ENCODE measurements at regions not wholly inside any gene's neighbourhood (a gene's known extent, or its start where the extent isn't known, plus 50 kb on each side); places are given as distances from the start of the nearest gene placed in this dataset.

GRCh38 chr2:103123516-103123915 is 361.7 kb downstream of the TMEM182 start:
- Histone ChIP-seq H3K27me3 (ENCODE audit: control insufficient read depth in 4 of 4, insufficient read depth in 4 of 4, low read length in 3 of 4) (peaks cover 0 to 2% (median 0%) of the 10 kb centered on the region in 4 donors), H3K9ac (ENCODE audit: low read depth in 1 of 2, low read length in 2 of 2) (no peak overlapping the region), H3K4me3 (ENCODE audit: low read depth in 1 of 3, low read length in 3 of 3) (no peak overlapping the region), H3K9me3 (ENCODE audit: control insufficient read depth in 4 of 4, low read length in 3 of 4) (no peaks in the 10 kb centered on the region), H3K36me3 (ENCODE audit: control insufficient read depth in 4 of 4, insufficient read depth in 3 of 4, low read depth in 1 of 4, low read length in 3 of 4) (no peaks in the 10 kb centered on the region), H3K4me1 (ENCODE audit: control insufficient read depth in 4 of 4, insufficient read depth in 4 of 4, low read length in 3 of 4) (no peaks in the 10 kb centered on the region), H3K27ac (ENCODE audit: low read depth in 1 of 2, low read length in 2 of 2) (no peak overlapping the region)
- no peak for DNase-seq (ENCODE audit: low spot score)
- WGBS: 60% methylated on average over 2 of the region's 2 CpGs
- TF ChIP-seq HNF4A (conservative IDR thresholded peaks at IDR 0.05): no peak
- no peak for TF ChIP-seq NR2F2 (IDR thresholded peaks at IDR 0.05)
- TF ChIP-seq SP1 (IDR thresholded peaks at IDR 0.05): no peak

- DNase-seq (ENCODE audit: low spot score): no peak
- no peak for TF ChIP-seq RAD21 (IDR thresholded peaks at IDR 0.05)
- TF ChIP-seq ZBTB33 (IDR thresholded peaks at IDR 0.05): no peak
- TF ChIP-seq YY1 (IDR thresholded peaks at IDR 0.05): no peak
- TF ChIP-seq JUND (IDR thresholded peaks at IDR 0.05): no peak
- TF ChIP-seq FOXA1 (IDR thresholded peaks at IDR 0.05): no peak
- TF ChIP-seq MAX (IDR thresholded peaks at IDR 0.05): no peak
- TF ChIP-seq REST (IDR thresholded peaks at IDR 0.05): no peak
- no peak for TF ChIP-seq SP1 (IDR thresholded peaks at IDR 0.05)
- no peak for TF ChIP-seq RXRA (IDR thresholded peaks at IDR 0.05)
- H3K9ac ChIP-seq (ENCODE audit: low read depth in 1 of 2, low read length in 2 of 2): no peak overlapping the region
- H3K36me3 ChIP-seq (ENCODE audit: control insufficient read depth in 4 of 4, insufficient read depth in 3 of 4, low read depth in 1 of 4, low read length in 3 of 4): no peaks in the 10 kb centered on the region
- no peak overlapping the region for H3K27ac ChIP-seq (ENCODE audit: low read depth in 1 of 2, low read length in 2 of 2)
- H3K4me1 ChIP-seq (ENCODE audit: control insufficient read depth in 4 of 4, insufficient read depth in 4 of 4, low read length in 3 of 4): no peaks in the 10 kb centered on the region
- no peak overlapping the region for H3K4me3 ChIP-seq (ENCODE audit: low read depth in 1 of 3, low read length in 3 of 3)
- peaks cover 0 to 2% (median 0%) of the 10 kb centered on the region in 4 donors for H3K27me3 ChIP-seq (ENCODE audit: control insufficient read depth in 4 of 4, insufficient read depth in 4 of 4, low read length in 3 of 4)
- peaks cover 0 to 11% (median 4%) of the 10 kb centered on the region in 4 donors for H3K9me3 ChIP-seq (ENCODE audit: control insufficient read depth in 4 of 4, low read length in 3 of 4)
- whole genome bisulfite sequencing: 83% methylated on average over 1 of the region's 1 CpG
Measured at GRCh38 chr2:103130857-103131256, 369.0 kb downstream of the TMEM182 start.

GRCh38 chr2:103132536-103133217 is 370.8 kb downstream of the TMEM182 start:
- WGBS: 70% methylated on average over 2 of the region's 2 CpGs
- Histone ChIP-seq H3K9me3 (ENCODE audit: control insufficient read depth in 4 of 4, low read length in 3 of 4) (peaks cover 0 to 11% (median 4%) of the 10 kb centered on the region in 4 donors), H3K36me3 (ENCODE audit: control insufficient read depth in 4 of 4, insufficient read depth in 3 of 4, low read depth in 1 of 4, low read length in 3 of 4) (no peaks in the 10 kb centered on the region), H3K9ac (ENCODE audit: low read depth in 1 of 2, low read length in 2 of 2) (no peak overlapping the region), H3K27ac (ENCODE audit: low read depth in 1 of 2, low read length in 2 of 2) (no peak overlapping the region), H3K27me3 (ENCODE audit: control insufficient read depth in 4 of 4, insufficient read depth in 4 of 4, low read length in 3 of 4) (no peaks in the 10 kb centered on the region), H3K4me3 (ENCODE audit: low read depth in 1 of 3, low read length in 3 of 3) (no peak overlapping the region), H3K4me1 (ENCODE audit: control insufficient read depth in 4 of 4, insufficient read depth in 4 of 4, low read length in 3 of 4) (no peaks in the 10 kb centered on the region)
- DNase-seq (ENCODE audit: low spot score): no peak
- TF ChIP-seq EGR1 (IDR thresholded peaks at IDR 0.05; ENCODE audit: low read depth in 2 of 2) (no peak), JUND (IDR thresholded peaks at IDR 0.05) (no peak), NR2F2 (IDR thresholded peaks at IDR 0.05) (no peak), CTCF (IDR thresholded peaks at IDR 0.05; ENCODE audit: low read depth, low read length, missing input control) (no peak), RXRA (IDR thresholded peaks at IDR 0.05) (no peak), MAX (IDR thresholded peaks at IDR 0.05) (no peak), HNF4G (IDR thresholded peaks at IDR 0.05) (no peak), YY1 (IDR thresholded peaks at IDR 0.05) (no peak), REST (IDR thresholded peaks at IDR 0.05) (no peak), TAF1 (conservative IDR thresholded peaks at IDR 0.05) (no peak)
